ENCODE measurements at regions not wholly inside any gene's neighbourhood (a gene's known extent, or its start where the extent isn't known, plus 50 kb on each side); places are given as distances from the start of the nearest gene placed in this dataset.

DNA sequence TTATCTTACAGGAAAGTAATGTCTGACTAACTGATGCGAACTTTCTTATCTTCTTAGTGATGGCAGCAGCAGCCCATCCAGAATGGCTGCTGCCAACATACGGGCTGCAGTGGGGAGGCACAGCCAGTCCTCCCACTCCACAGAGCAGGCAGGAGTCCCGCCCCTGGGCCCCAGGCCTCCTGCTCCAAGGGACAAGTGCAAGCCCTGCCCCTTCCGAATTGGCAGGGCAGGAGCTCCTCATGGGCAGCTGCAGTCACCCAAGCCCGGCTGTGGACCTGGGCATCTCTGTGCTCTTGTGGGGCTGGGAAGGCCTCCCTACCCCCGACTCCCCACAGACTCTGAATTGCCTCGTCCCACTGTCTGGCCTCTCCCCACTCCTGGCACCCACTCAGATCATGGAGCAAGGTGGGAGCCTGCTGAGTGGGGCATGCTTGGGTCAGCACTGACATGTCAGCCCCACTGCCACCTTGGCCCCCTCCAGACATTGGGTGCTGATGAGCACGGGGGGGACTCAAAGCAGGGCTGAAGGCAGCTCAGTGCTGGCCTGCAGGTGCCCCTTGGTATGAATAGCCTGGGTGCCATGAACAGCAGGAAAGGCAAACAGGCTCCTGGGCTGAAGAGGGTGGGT, 618.9 kb upstream of the KCNMB2 start:
- no peak for TF ChIP-seq SIN3A (IDR thresholded peaks at IDR 0.05; ENCODE audit: borderline replicate concordance, insufficient read depth, low read length)
- TF ChIP-seq TAF1 (IDR thresholded peaks at IDR 0.05; ENCODE audit: borderline replicate concordance, insufficient read depth, low read length) = no peak
- no peak for TF ChIP-seq POLR2AphosphoS5 (IDR thresholded peaks at IDR 0.05; ENCODE audit: low read depth, low read length)
- TF ChIP-seq FOXP2 (optimal IDR thresholded peaks at IDR 0.05; ENCODE audit: borderline replicate concordance, extremely low read depth, extremely low read length, insufficient read depth) = no peak
- TF ChIP-seq, protein P1, sequence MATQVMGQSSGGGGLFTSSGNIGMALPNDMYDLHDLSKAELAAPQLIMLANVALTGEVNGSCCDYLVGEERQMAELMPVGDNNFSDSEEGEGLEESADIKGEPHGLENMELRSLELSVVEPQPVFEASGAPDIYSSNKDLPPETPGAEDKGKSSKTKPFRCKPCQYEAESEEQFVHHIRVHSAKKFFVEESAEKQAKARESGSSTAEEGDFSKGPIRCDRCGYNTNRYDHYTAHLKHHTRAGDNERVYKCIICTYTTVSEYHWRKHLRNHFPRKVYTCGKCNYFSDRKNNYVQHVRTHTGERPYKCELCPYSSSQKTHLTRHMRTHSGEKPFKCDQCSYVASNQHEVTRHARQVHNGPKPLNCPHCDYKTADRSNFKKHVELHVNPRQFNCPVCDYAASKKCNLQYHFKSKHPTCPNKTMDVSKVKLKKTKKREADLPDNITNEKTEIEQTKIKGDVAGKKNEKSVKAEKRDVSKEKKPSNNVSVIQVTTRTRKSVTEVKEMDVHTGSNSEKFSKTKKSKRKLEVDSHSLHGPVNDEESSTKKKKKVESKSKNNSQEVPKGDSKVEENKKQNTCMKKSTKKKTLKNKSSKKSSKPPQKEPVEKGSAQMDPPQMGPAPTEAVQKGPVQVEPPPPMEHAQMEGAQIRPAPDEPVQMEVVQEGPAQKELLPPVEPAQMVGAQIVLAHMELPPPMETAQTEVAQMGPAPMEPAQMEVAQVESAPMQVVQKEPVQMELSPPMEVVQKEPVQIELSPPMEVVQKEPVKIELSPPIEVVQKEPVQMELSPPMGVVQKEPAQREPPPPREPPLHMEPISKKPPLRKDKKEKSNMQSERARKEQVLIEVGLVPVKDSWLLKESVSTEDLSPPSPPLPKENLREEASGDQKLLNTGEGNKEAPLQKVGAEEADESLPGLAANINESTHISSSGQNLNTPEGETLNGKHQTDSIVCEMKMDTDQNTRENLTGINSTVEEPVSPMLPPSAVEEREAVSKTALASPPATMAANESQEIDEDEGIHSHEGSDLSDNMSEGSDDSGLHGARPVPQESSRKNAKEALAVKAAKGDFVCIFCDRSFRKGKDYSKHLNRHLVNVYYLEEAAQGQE (IDR thresholded peaks at IDR 0.05; ENCODE audit: insufficient read depth in 1 of 2, low read depth in 2 of 2, low read length in 2 of 2) = no peak
